IPS-18a (cell line): ENCODE measurements at regions not wholly inside any gene's neighbourhood (a gene's known extent, or its start where the extent isn't known, plus 50 kb on each side); places are given as distances from the start of the nearest gene placed in this dataset.
"Not testable (repeated sequence)": the region's sequence is repeated elsewhere in the genome, so short reads cannot be mapped to it uniquely, and the experiment has no call there.

ENCODE experiments used
- H3K27ac ChIP-seq: one replicate; pipeline ENCODE4 v1.5.1; 2013; ENCODE audit warnings: low read length
- H3K27me3 ChIP-seq: one replicate; pipeline ENCODE4 v1.6.1; 2013; ENCODE audit warnings: mild to moderate bottlenecking, low read length; ENCODE audit not compliant: control insufficient read depth, insufficient read depth
- H3K36me3 ChIP-seq: one replicate; pipeline ENCODE4 v1.6.1; 2013; ENCODE audit warnings: low read depth, low read length; ENCODE audit not compliant: control insufficient read depth
- H3K4me1 ChIP-seq: one replicate; pipeline ENCODE4 v1.6.1; 2013; ENCODE audit warnings: low read depth, low read length; ENCODE audit not compliant: control insufficient read depth
- H3K4me3 ChIP-seq: one replicate; pipeline ENCODE4 v1.5.1; 2013; ENCODE audit warnings: low read length
- H3K9ac ChIP-seq: one replicate; pipeline ENCODE4 v1.6.1; 2013; ENCODE audit warnings: mild to moderate bottlenecking, low read length, moderate library complexity
- H3K9me3 ChIP-seq: one replicate; pipeline ENCODE4 v1.6.1; 2013; ENCODE audit warnings: low read depth, low read length; ENCODE audit not compliant: control insufficient read depth

- no peak overlapping the region for H3K9ac ChIP-seq
- no peaks in the 10 kb centered on the region for H3K27me3 ChIP-seq
- no peak overlapping the region for H3K4me3 ChIP-seq
- no peaks in the 10 kb centered on the region for H3K4me1 ChIP-seq
- H3K36me3 ChIP-seq, result no peaks in the 10 kb centered on the region
- H3K9me3 ChIP-seq, result no peaks in the 10 kb centered on the region
- no peak overlapping the region for H3K27ac ChIP-seq
Measured at GRCh38 chr16:9165681-9166080, 74.2 kb downstream of the HAPSTR1 start.

- not testable (repeated sequence) for H3K36me3 ChIP-seq, H3K4me1 ChIP-seq, H3K27ac ChIP-seq, H3K9me3 ChIP-seq, H3K27me3 ChIP-seq, H3K4me3 ChIP-seq, H3K9ac ChIP-seq
Measured at GRCh38 chr16:9166326-9166993, 75.0 kb downstream of the HAPSTR1 start.

GRCh38 chr16:9169094-9169493 lies 77.7 kb downstream of the HAPSTR1 start:
- Histone ChIP-seq H3K4me3 (no peak overlapping the region), H3K9me3 (no peaks in the 10 kb centered on the region), H3K36me3 (no peaks in the 10 kb centered on the region), H3K4me1 (no peaks in the 10 kb centered on the region), H3K27ac (no peak overlapping the region), H3K27me3 (no peaks in the 10 kb centered on the region), H3K9ac (no peak overlapping the region)

GRCh38 chr16:9170470-9170869 lies 79.0 kb downstream of the HAPSTR1 start:
- H3K4me3 ChIP-seq, result no peak overlapping the region
- H3K4me1 ChIP-seq, result no peaks in the 10 kb centered on the region
- no peaks in the 10 kb centered on the region for H3K36me3 ChIP-seq
- H3K9me3 ChIP-seq, result no peaks in the 10 kb centered on the region
- H3K27me3 ChIP-seq, result no peaks in the 10 kb centered on the region
- H3K9ac ChIP-seq, result no peak overlapping the region
- no peak overlapping the region for H3K27ac ChIP-seq

- H3K4me1 ChIP-seq, result no peaks in the 10 kb centered on the region
- no peak overlapping the region for H3K4me3 ChIP-seq
- H3K36me3 ChIP-seq, result no peaks in the 10 kb centered on the region
- H3K9me3 ChIP-seq, result no peaks in the 10 kb centered on the region
- H3K27me3 ChIP-seq, result no peaks in the 10 kb centered on the region
- H3K9ac ChIP-seq, result no peak overlapping the region
- no peak overlapping the region for H3K27ac ChIP-seq
Measured at GRCh38 chr16:9176547-9177418, 85.3 kb downstream of the HAPSTR1 start.

GRCh38 chr16:9177861-9178260 lies 86.4 kb downstream of the HAPSTR1 start:
- H3K4me1 ChIP-seq, result no peaks in the 10 kb centered on the region
- no peak overlapping the region for H3K27ac ChIP-seq
- H3K9ac ChIP-seq, result no peak overlapping the region
- H3K36me3 ChIP-seq, result no peaks in the 10 kb centered on the region
- no peaks in the 10 kb centered on the region for H3K9me3 ChIP-seq
- no peaks in the 10 kb centered on the region for H3K27me3 ChIP-seq
- no peak overlapping the region for H3K4me3 ChIP-seq

- H3K9me3 ChIP-seq, result no peaks in the 10 kb centered on the region
- H3K9ac ChIP-seq, result no peak overlapping the region
- H3K36me3 ChIP-seq, result no peaks in the 10 kb centered on the region
- H3K4me3 ChIP-seq, result no peak overlapping the region
- no peak overlapping the region for H3K27ac ChIP-seq
- no peaks in the 10 kb centered on the region for H3K27me3 ChIP-seq
- no peaks in the 10 kb centered on the region for H3K4me1 ChIP-seq
Measured at GRCh38 chr16:9183682-9184353, 92.4 kb downstream of the HAPSTR1 start.

- Histone ChIP-seq H3K4me1 (no peaks in the 10 kb centered on the region), H3K4me3 (no peak overlapping the region), H3K27ac (no peak overlapping the region), H3K9ac (no peak overlapping the region), H3K9me3 (no peaks in the 10 kb centered on the region), H3K27me3 (no peaks in the 10 kb centered on the region), H3K36me3 (no peaks in the 10 kb centered on the region)
Measured at GRCh38 chr16:9184354-9184690, 92.9 kb downstream of the HAPSTR1 start.

- Histone ChIP-seq H3K36me3 (no peaks in the 10 kb centered on the region), H3K27ac (no peak overlapping the region), H3K9ac (no peak overlapping the region), H3K27me3 (no peaks in the 10 kb centered on the region), H3K9me3 (no peaks in the 10 kb centered on the region), H3K4me3 (no peak overlapping the region), H3K4me1 (no peaks in the 10 kb centered on the region)
Measured at GRCh38 chr16:9185381-9185780, 93.9 kb downstream of the HAPSTR1 start.

GRCh38 chr16:9186061-9186460 lies 94.6 kb downstream of the HAPSTR1 start:
- H3K4me3 ChIP-seq, result no peak overlapping the region

GRCh38 chr16:9188721-9189120 lies 97.3 kb downstream of the HAPSTR1 start:
- H3K36me3 ChIP-seq, result no peaks in the 10 kb centered on the region
- no peak overlapping the region for H3K27ac ChIP-seq

More at GRCh38 chr16:9186061-9186460, 94.6 kb downstream of the HAPSTR1 start:
- Histone ChIP-seq H3K9ac (no peak overlapping the region), H3K4me1 (no peaks in the 10 kb centered on the region), H3K27ac (no peak overlapping the region), H3K9me3 (no peaks in the 10 kb centered on the region), H3K27me3 (no peaks in the 10 kb centered on the region), H3K36me3 (no peaks in the 10 kb centered on the region)

More at GRCh38 chr16:9188721-9189120, 97.3 kb downstream of the HAPSTR1 start:
- no peak overlapping the region for H3K4me3 ChIP-seq
- no peaks in the 10 kb centered on the region for H3K27me3 ChIP-seq
- H3K9me3 ChIP-seq, result no peaks in the 10 kb centered on the region
- no peak overlapping the region for H3K9ac ChIP-seq
- H3K4me1 ChIP-seq, result no peaks in the 10 kb centered on the region
